Upper lobe of right lung (tissue), 1 donor: ENCODE measurements at regions not wholly inside any gene's neighbourhood (a gene's known extent, or its start where the extent isn't known, plus 50 kb on each side); places are given as distances from the start of the nearest gene placed in this dataset.

Experiments used
- ATAC-seq: fragments of 200-7000 bp; cut with Tn5 transposase; one replicate; pipeline ENCODE4 v1.9.1; 2020; ENCODE audit warnings: mild to moderate bottlenecking, moderate library complexity
- DNase-seq: peaks from one replicate; pipeline ENCODE4 v3.0.0-alpha.2; 2020
- H3K27ac ChIP-seq: fragments of 200-600 bp; one replicate; pipeline ENCODE4 v1.8.0; 2022
- H3K27me3 ChIP-seq: fragments of 200-600 bp; one replicate; pipeline ENCODE4 v1.8.0; 2022; ENCODE audit warnings: mild to moderate bottlenecking
- H3K36me3 ChIP-seq: fragments of 200-600 bp; one replicate; pipeline ENCODE4 v1.8.0; 2022
- H3K4me1 ChIP-seq: fragments of 200-600 bp; one replicate; pipeline ENCODE4 v1.8.0; 2022
- H3K4me3 ChIP-seq: fragments of 200-600 bp; one replicate; pipeline ENCODE4 v1.8.0; 2022; ENCODE audit warnings: mild to moderate bottlenecking
- H3K9me3 ChIP-seq: fragments of 200-600 bp; one replicate; pipeline ENCODE4 v1.8.0; 2022
- intact Hi-C: fragments of 100-400 bp; cut with DNase I; formaldehyde crosslinking; loops from one replicate; pipeline ENCODE4 v1.11.0; 2022
- TF ChIP-seq, protein P1 (sequence below): fragments of 200-600 bp; IDR thresholded peaks from one replicate; pipeline ENCODE4 v1.8.0; 2022; ENCODE audit warnings: antibody characterized with exemption
- donor health status: DM: no; HTN: yes; CAD: no; lungs with severe emphysema.

DNA sequence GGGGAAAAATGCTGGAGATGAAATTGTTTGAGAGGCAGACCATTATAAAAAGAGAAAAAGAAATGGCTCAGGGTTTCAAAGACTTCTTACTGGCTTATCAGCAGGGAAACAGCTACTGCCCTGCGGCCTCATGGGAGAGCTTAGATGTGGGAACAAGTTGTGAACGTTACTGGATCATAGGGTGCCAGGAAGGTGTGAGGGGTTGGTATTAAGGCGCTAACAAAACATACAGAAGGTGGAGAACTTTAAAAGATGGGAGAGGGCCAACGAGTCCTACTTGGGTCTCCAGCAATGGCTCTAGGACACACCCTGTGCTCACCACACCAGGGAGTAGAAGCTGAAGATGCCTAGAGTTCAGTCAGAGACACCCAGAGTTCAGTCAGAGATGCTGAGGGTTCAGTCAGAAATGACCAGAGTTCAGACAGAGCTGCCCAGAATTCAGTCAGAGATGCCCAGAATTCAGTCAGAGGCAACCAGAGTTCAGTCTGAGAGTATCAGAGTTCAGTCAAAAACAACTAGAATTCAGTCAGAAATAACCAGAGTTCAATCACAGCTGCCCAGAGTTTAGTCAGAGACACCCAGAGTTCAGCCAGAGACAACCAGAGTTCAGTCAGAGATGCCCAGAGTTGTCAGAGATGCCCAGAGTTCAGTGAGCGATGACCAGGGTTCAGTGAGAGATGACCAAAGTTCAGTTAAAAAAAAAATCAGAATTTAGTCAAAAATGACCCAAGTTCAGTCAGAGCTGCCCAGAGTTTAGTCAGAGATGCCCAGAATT, 1103.6 kb downstream of the BCL11B start:
- H3K4me3 ChIP-seq: no peak overlapping the region
- no peak overlapping the region for H3K27ac ChIP-seq
- no peaks in the 10 kb centered on the region for H3K36me3 ChIP-seq
- intact Hi-C loops: no loop called here
- no peaks in the 10 kb centered on the region for H3K27me3 ChIP-seq
- no peaks in the 10 kb centered on the region for H3K9me3 ChIP-seq
- TF ChIP-seq, protein P1, sequence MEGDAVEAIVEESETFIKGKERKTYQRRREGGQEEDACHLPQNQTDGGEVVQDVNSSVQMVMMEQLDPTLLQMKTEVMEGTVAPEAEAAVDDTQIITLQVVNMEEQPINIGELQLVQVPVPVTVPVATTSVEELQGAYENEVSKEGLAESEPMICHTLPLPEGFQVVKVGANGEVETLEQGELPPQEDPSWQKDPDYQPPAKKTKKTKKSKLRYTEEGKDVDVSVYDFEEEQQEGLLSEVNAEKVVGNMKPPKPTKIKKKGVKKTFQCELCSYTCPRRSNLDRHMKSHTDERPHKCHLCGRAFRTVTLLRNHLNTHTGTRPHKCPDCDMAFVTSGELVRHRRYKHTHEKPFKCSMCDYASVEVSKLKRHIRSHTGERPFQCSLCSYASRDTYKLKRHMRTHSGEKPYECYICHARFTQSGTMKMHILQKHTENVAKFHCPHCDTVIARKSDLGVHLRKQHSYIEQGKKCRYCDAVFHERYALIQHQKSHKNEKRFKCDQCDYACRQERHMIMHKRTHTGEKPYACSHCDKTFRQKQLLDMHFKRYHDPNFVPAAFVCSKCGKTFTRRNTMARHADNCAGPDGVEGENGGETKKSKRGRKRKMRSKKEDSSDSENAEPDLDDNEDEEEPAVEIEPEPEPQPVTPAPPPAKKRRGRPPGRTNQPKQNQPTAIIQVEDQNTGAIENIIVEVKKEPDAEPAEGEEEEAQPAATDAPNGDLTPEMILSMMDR: no peak
- no peak for ATAC-seq
- H3K4me1 ChIP-seq: no peaks in the 10 kb centered on the region
- no peak for DNase-seq

DNA sequence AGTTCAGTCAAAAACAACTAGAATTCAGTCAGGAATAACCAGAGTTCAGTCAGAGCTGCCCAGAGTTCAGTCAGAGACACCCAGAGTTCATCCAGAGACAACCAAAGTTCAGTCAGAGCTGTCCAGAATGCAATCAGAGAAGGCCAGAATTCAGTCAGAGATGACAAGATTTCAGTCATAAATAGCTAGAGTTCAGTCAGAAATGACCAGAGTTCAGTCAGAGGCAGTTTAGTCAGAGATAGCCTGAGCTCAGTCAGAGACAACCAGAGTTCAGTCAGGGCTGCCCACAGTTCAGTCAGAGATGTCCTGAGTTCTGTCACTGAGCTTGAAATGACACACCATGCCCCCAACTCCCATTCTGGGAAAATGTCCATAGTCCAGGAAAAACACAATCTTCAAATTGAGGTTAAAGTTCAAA, 1102.8 kb downstream of the BCL11B start:
- intact Hi-C loops: no loop called here
- no peak overlapping the region for H3K4me3 ChIP-seq
- ATAC-seq: no peak
- H3K27ac ChIP-seq: no peak overlapping the region
- H3K36me3 ChIP-seq: no peaks in the 10 kb centered on the region
- no peaks in the 10 kb centered on the region for H3K27me3 ChIP-seq
- TF ChIP-seq, protein P1: no peak
- H3K9me3 ChIP-seq: no peaks in the 10 kb centered on the region
- no peaks in the 10 kb centered on the region for H3K4me1 ChIP-seq
- no peak for DNase-seq

GRCh38 chr14:98170575-98170974, 1101.4 kb downstream of the BCL11B start:
- Histone ChIP-seq H3K27me3 (no peaks in the 10 kb centered on the region), H3K36me3 (no peaks in the 10 kb centered on the region), H3K4me3 (no peak overlapping the region), H3K9me3 (no peaks in the 10 kb centered on the region), H3K4me1 (no peaks in the 10 kb centered on the region), H3K27ac (no peak overlapping the region)
- DNase-seq: no peak
- intact Hi-C loops: no loop called here
- TF ChIP-seq, protein P1: no peak
- no peak for ATAC-seq

DNA sequence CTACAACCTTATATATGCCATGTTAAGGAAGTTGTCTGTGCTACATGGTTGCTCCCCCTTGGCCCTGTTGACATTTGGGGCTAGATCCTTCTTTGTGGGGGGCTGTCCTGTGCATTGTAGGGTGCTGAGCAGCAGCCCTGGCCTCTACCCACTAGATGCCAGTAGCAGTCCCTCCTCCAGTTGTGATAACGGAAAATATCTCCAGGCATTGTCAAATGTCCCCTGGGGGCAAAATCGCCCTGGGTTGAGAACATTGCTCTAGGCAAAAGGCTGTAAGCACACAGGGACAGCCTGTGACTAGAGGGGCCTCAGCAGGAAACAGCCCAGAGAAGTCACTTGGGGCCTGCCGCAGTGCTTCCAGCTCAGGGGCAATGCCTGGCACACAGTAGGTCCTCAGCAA, 1100.3 kb downstream of the BCL11B start:
- DNase-seq (no peak), ATAC-seq (no peak)
- Histone ChIP-seq H3K9me3 (no peaks in the 10 kb centered on the region), H3K4me1 (no peaks in the 10 kb centered on the region), H3K36me3 (no peaks in the 10 kb centered on the region), H3K27me3 (no peaks in the 10 kb centered on the region), H3K4me3 (no peak overlapping the region), H3K27ac (no peak overlapping the region)
- intact Hi-C loops: no loop called here
- TF ChIP-seq, protein P1: no peak

GRCh38 chr14:98172243-98172778, 1099.7 kb downstream of the BCL11B start:
- no peak overlapping the region for H3K4me3 ChIP-seq
- intact Hi-C loops: no loop called here
- TF ChIP-seq, protein P1: no peak
- H3K27me3 ChIP-seq: no peaks in the 10 kb centered on the region
- DNase-seq: no peak
- H3K27ac ChIP-seq: no peak overlapping the region
- no peaks in the 10 kb centered on the region for H3K9me3 ChIP-seq
- H3K4me1 ChIP-seq: no peaks in the 10 kb centered on the region
- no peak for ATAC-seq
- no peaks in the 10 kb centered on the region for H3K36me3 ChIP-seq
